ENCODE measurements at regions not wholly inside any gene's neighbourhood (a gene's known extent, or its start where the extent isn't known, plus 50 kb on each side); places are given as distances from the start of the nearest gene placed in this dataset.
"Not testable (repeated sequence)": the region's sequence is repeated elsewhere in the genome, so short reads cannot be mapped to it uniquely, and the experiment has no call there.

DNA sequence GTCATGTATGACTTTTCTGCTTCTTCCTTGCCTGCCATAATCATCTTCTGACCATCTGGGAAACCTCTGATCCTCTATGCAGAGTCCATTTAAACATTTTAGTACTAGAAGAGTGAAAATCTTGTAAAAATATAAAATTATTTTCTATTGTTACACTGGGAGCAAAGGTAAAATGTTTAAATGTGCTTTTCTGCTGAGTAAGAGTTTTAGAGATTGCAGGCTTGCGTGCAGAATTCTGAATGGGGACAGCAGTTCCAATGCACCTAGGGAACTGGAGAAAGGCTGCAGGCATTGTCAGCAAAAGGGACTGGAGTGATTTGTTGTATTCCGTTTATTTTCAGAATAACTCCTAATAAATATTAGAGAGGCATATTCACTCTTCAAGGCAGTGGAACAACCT is 180.7 kb downstream of the ZNF37A start:
- H4K91ac ChIP-seq (replicated peaks; ENCODE audit: insufficient read length, low read length); H3K27ac ChIP-seq (ENCODE audit: low read depth, low read length); H3K23ac ChIP-seq (ENCODE audit: insufficient read length); H3K27me3 ChIP-seq (replicated peaks in 1 of 4; ENCODE audit: control insufficient read depth in 3 of 4, extremely low read depth in 1 of 4, insufficient read depth in 3 of 4, low read length in 3 of 4); H2BK120ac ChIP-seq (replicated peaks; ENCODE audit: low read depth, low read length); H4K8ac ChIP-seq (ENCODE audit: extremely low read depth, insufficient read depth, low read length); H2AK5ac ChIP-seq (ENCODE audit: low read depth, low read length); H2BK12ac ChIP-seq (ENCODE audit: low read depth, low read length); H3K56ac ChIP-seq (replicated peaks; ENCODE audit: insufficient read length, low read depth, low read length); H2BK20ac ChIP-seq (ENCODE audit: low read length); H3K4me2 ChIP-seq (ENCODE audit: insufficient read depth in 1 of 2, low read depth in 2 of 2, low read length in 2 of 2); H3K23me2 ChIP-seq (ENCODE audit: low read depth, low read length); H3K79me1 ChIP-seq (ENCODE audit: low read depth, low read length); H3K4me1 ChIP-seq (replicated peaks in 1 of 4; ENCODE audit: control insufficient read depth in 3 of 4, insufficient read depth in 4 of 4, low read length in 3 of 4); H2AFZ ChIP-seq (ENCODE audit: low read length); H4K20me1 ChIP-seq (replicated peaks in 1 of 2; ENCODE audit: control insufficient read depth in 1 of 2, insufficient read depth in 2 of 2, low read length in 2 of 2); H3K79me2 ChIP-seq (ENCODE audit: control insufficient read depth in 1 of 2, insufficient read depth in 2 of 2, low read length in 2 of 2); CTCF ChIA-PET (ENCODE audit: partially characterized antibody); FAIRE-seq; H3K18ac ChIP-seq (ENCODE audit: extremely low read depth, low read length); H3K4me3 ChIP-seq (ENCODE audit: extremely low read depth in 1 of 4, insufficient read depth in 2 of 4, low read depth in 3 of 4, low read length in 4 of 4); H3K14ac ChIP-seq (ENCODE audit: insufficient read length); H3K4ac ChIP-seq (replicated peaks; ENCODE audit: insufficient read length, low read depth, low read length); H2BK5ac ChIP-seq (ENCODE audit: low read depth, low read length); POLR2A ChIA-PET (ENCODE audit: partially characterized antibody); H3K36me3 ChIP-seq (ENCODE audit: control insufficient read depth in 2 of 4, insufficient read depth in 4 of 4, low read length in 3 of 4); H4K5ac ChIP-seq (ENCODE audit: insufficient read length, low read depth, low read length); DNase-seq (ENCODE audit: low read depth in 1 of 2, low spot score in 2 of 2); H3K9ac ChIP-seq (replicated peaks in 1 of 4; ENCODE audit: extremely low read depth in 1 of 4, low read depth in 3 of 4, low read length in 3 of 4); H2BK15ac ChIP-seq (ENCODE audit: low read length): not testable (repeated sequence)
- H3K9me3 ChIP-seq (ENCODE audit: insufficient read depth in 2 of 2, low read depth in 1 of 2, low read length in 1 of 2): peaks cover 0 to 18% of the 10 kb centered on the region in 2 experiments; a peak in 2 of 4 replicates
- WGBS, 2 experiments (ENCODE audit: extremely low coverage in 1 of 2, insufficient coverage in 1 of 2, insufficient read length in 1 of 2, insufficient replicate concordance in 2 of 2, low coverage in 1 of 2, low lambda C conversion rate in 2 of 2, missing lambda C conversion rate in 1 of 2): 59% methylated on average over 2 of the region's 2 CpGs; no CpG with 5 or more reads in 1 of the 2 experiments

DNA sequence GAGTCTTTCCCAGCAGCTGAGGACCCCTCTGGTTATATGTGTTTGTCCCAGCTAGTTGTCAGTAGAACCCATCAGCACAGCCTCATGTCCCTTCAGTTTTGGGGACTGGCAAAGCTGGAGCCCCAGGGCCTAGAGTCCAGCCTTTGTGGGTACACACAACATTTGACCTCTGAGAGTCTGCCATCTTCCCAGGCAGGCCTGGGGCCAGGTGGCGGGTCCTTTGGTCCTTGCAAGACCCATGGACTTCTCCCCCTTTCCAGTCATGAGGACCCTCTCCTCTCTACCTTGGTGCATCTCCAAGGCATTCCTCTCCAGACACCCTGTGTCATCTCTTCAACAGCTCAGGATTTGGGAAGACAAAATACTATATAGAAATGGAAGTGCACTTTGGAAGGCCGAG is 198.4 kb downstream of the ZNF37A start:
- not testable (repeated sequence) for FAIRE-seq

More for the DNA sequence above, 198.4 kb downstream of the ZNF37A start:
- H3K18ac ChIP-seq (ENCODE audit: extremely low read depth, low read length); H3K4ac ChIP-seq (replicated peaks; ENCODE audit: insufficient read length, low read depth, low read length); H3K56ac ChIP-seq (replicated peaks; ENCODE audit: insufficient read length, low read depth, low read length); H3K36me3 ChIP-seq (ENCODE audit: control insufficient read depth in 2 of 4, insufficient read depth in 4 of 4, low read length in 3 of 4); H3K4me1 ChIP-seq (replicated peaks in 1 of 4; ENCODE audit: control insufficient read depth in 3 of 4, insufficient read depth in 4 of 4, low read length in 3 of 4); H2BK12ac ChIP-seq (ENCODE audit: low read depth, low read length); H3K27ac ChIP-seq (ENCODE audit: low read depth, low read length); H3K4me3 ChIP-seq (ENCODE audit: extremely low read depth in 1 of 4, insufficient read depth in 2 of 4, low read depth in 3 of 4, low read length in 4 of 4); H3K14ac ChIP-seq (ENCODE audit: insufficient read length); H3K79me1 ChIP-seq (ENCODE audit: low read depth, low read length); H3K23ac ChIP-seq (ENCODE audit: insufficient read length); H3K23me2 ChIP-seq (ENCODE audit: low read depth, low read length); CTCF ChIA-PET (ENCODE audit: partially characterized antibody); H3K4me2 ChIP-seq (ENCODE audit: insufficient read depth in 1 of 2, low read depth in 2 of 2, low read length in 2 of 2); H2BK20ac ChIP-seq (ENCODE audit: low read length); POLR2A ChIA-PET (ENCODE audit: partially characterized antibody); H4K8ac ChIP-seq (ENCODE audit: extremely low read depth, insufficient read depth, low read length); H2BK5ac ChIP-seq (ENCODE audit: low read depth, low read length); H3K27me3 ChIP-seq (replicated peaks in 1 of 4; ENCODE audit: control insufficient read depth in 3 of 4, extremely low read depth in 1 of 4, insufficient read depth in 3 of 4, low read length in 3 of 4); H4K91ac ChIP-seq (replicated peaks; ENCODE audit: insufficient read length, low read length); H3K9ac ChIP-seq (replicated peaks in 1 of 4; ENCODE audit: extremely low read depth in 1 of 4, low read depth in 3 of 4, low read length in 3 of 4); H2AK5ac ChIP-seq (ENCODE audit: low read depth, low read length); H4K5ac ChIP-seq (ENCODE audit: insufficient read length, low read depth, low read length); H2BK15ac ChIP-seq (ENCODE audit: low read length); H2BK120ac ChIP-seq (replicated peaks; ENCODE audit: low read depth, low read length); H2AFZ ChIP-seq (ENCODE audit: low read length); H4K20me1 ChIP-seq (replicated peaks in 1 of 2; ENCODE audit: control insufficient read depth in 1 of 2, insufficient read depth in 2 of 2, low read length in 2 of 2); H3K79me2 ChIP-seq (ENCODE audit: control insufficient read depth in 1 of 2, insufficient read depth in 2 of 2, low read length in 2 of 2); DNase-seq (ENCODE audit: low read depth in 1 of 2, low spot score in 2 of 2): not testable (repeated sequence)
- peaks cover 15 to 41% of the 10 kb centered on the region in 2 experiments; a peak in 3 of 4 replicates for H3K9me3 ChIP-seq (ENCODE audit: insufficient read depth in 2 of 2, low read depth in 1 of 2, low read length in 1 of 2)
- 100% methylated on average over 1 of the region's 2 CpGs; no CpG with 5 or more reads in 1 of the 2 experiments for WGBS, 2 experiments (ENCODE audit: extremely low coverage in 1 of 2, insufficient coverage in 1 of 2, insufficient read length in 1 of 2, insufficient replicate concordance in 2 of 2, low coverage in 1 of 2, low lambda C conversion rate in 2 of 2, missing lambda C conversion rate in 1 of 2)
